ENCODE measurements at regions not wholly inside any gene's neighbourhood (a gene's known extent, or its start where the extent isn't known, plus 50 kb on each side); places are given as distances from the start of the nearest gene placed in this dataset.

DNA sequence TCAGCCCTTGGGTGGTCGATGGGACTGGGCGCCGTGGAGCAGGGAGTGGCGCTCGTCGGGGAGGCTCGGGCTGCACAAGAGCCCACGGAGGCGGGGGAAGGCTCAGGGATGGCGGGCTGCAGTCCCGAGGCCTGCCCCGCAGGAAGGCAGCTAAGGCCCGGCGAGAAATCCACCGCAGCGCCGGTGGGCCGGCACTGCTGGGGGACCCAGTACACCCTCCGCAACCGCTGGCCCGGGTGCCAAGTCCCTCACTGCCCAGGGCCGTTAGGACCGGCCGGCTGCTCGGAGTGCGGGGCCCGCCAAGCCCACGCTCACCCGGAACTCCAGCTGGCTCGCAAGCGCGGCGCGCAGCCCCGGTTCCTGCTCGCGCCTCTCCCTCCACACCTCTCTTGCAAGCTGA, 138.4 kb downstream of the BAMBI start:
- BruUV-seq (replicated peaks) = no TSS peak
- Histone ChIP-seq H4K20me1 (ENCODE audit: control insufficient read depth, insufficient read depth) (no peaks in the 10 kb centered on the region), H3K27me3 (replicated peaks in 1 of 2; ENCODE audit: control insufficient read depth in 2 of 2, insufficient read depth in 2 of 2, low read length in 1 of 2) (no peaks in the 10 kb centered on the region), H3K4me2 (ENCODE audit: control insufficient read depth, insufficient read depth) (no peak overlapping the region), H3K9ac (ENCODE audit: control insufficient read depth, insufficient read depth, low read length) (no peak overlapping the region), H3K9me3 (replicated peaks; ENCODE audit: control insufficient read depth, insufficient read depth, low read length) (no peaks in the 10 kb centered on the region), H3K27ac (ENCODE audit: control insufficient read depth, insufficient read depth) (no peak overlapping the region), H3K36me3 (ENCODE audit: control insufficient read depth in 2 of 2, insufficient read depth in 2 of 2, low read length in 1 of 2) (no peaks in the 10 kb centered on the region), H2AFZ (ENCODE audit: control insufficient read depth, low read depth, low read length) (no peak overlapping the region), H3K4me3 (no peak overlapping the region), H3K79me2 (ENCODE audit: control insufficient read depth, insufficient read depth, low read length) (no peaks in the 10 kb centered on the region), H3K4me1 (ENCODE audit: control insufficient read depth, insufficient read depth, low read length) (no peaks in the 10 kb centered on the region)
- POLR2A ChIA-PET = no interaction called here
- no peak for FAIRE-seq
- RAD21 ChIA-PET (ENCODE audit: unreplicated experiment) = no interaction called here
- DNase-seq (ENCODE audit: low read depth, low spot score) = no peak
- SMC1A ChIA-PET (ENCODE audit: uncharacterized antibody, unreplicated experiment) = no interaction called here
- no peak for ATAC-seq
- 90% methylated on average over 21 of the region's 37 CpGs for WGBS (ENCODE audit: insufficient coverage, insufficient replicate concordance, low lambda C conversion rate, missing lambda C conversion rate)
- intact Hi-C loops (cut with micrococcal nuclease; ENCODE audit: unreplicated experiment) = no loop called here
- in situ Hi-C loops (cut with MboI) = no loop called here
- CTCF ChIA-PET = no interaction called here
- TF ChIP-seq, protein P1, sequence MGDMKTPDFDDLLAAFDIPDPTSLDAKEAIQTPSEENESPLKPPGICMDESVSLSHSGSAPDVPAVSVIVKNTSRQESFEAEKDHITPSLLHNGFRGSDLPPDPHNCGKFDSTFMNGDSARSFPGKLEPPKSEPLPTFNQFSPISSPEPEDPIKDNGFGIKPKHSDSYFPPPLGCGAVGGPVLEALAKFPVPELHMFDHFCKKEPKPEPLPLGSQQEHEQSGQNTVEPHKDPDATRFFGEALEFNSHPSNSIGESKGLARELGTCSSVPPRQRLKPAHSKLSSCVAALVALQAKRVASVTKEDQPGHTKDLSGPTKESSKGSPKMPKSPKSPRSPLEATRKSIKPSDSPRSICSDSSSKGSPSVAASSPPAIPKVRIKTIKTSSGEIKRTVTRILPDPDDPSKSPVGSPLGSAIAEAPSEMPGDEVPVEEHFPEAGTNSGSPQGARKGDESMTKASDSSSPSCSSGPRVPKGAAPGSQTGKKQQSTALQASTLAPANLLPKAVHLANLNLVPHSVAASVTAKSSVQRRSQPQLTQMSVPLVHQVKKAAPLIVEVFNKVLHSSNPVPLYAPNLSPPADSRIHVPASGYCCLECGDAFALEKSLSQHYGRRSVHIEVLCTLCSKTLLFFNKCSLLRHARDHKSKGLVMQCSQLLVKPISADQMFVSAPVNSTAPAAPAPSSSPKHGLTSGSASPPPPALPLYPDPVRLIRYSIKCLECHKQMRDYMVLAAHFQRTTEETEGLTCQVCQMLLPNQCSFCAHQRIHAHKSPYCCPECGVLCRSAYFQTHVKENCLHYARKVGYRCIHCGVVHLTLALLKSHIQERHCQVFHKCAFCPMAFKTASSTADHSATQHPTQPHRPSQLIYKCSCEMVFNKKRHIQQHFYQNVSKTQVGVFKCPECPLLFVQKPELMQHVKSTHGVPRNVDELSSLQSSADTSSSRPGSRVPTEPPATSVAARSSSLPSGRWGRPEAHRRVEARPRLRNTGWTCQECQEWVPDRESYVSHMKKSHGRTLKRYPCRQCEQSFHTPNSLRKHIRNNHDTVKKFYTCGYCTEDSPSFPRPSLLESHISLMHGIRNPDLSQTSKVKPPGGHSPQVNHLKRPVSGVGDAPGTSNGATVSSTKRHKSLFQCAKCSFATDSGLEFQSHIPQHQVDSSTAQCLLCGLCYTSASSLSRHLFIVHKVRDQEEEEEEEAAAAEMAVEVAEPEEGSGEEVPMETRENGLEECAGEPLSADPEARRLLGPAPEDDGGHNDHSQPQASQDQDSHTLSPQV (IDR thresholded peaks at IDR 0.05) = no peak
- TF ChIP-seq, protein P2, sequence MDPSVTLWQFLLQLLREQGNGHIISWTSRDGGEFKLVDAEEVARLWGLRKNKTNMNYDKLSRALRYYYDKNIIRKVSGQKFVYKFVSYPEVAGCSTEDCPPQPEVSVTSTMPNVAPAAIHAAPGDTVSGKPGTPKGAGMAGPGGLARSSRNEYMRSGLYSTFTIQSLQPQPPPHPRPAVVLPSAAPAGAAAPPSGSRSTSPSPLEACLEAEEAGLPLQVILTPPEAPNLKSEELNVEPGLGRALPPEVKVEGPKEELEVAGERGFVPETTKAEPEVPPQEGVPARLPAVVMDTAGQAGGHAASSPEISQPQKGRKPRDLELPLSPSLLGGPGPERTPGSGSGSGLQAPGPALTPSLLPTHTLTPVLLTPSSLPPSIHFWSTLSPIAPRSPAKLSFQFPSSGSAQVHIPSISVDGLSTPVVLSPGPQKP (IDR thresholded peaks at IDR 0.05; ENCODE audit: low read depth, low read length) = no peak
- no peak for TF ChIP-seq NFYA (IDR thresholded peaks at IDR 0.05; ENCODE audit: borderline replicate concordance, low read depth, low read length)
- TF ChIP-seq PAX5 (IDR thresholded peaks at IDR 0.05; ENCODE audit: borderline replicate concordance, low read depth, low read length) = no peak
- TF ChIP-seq SMC3 (IDR thresholded peaks at IDR 0.05; ENCODE audit: borderline replicate concordance, low read length) = no peak
- TF ChIP-seq MEF2A (IDR thresholded peaks at IDR 0.05; ENCODE audit: insufficient read depth, low read depth, low read length) = no peak
- TF ChIP-seq POLR2AphosphoS5 (IDR thresholded peaks at IDR 0.05; ENCODE audit: low read length) = no peak
- no peak for TF ChIP-seq NR2C2 (IDR thresholded peaks at IDR 0.05; ENCODE audit: borderline replicate concordance, control insufficient read depth, insufficient read length, low read depth)
- no peak for TF ChIP-seq SMAD1 (IDR thresholded peaks at IDR 0.05; ENCODE audit: low read depth, partially characterized antibody)
- no peak for TF ChIP-seq EZH2 (IDR thresholded peaks at IDR 0.05; ENCODE audit: borderline replicate concordance, control insufficient read depth, low read depth, low read length)
- TF ChIP-seq CHD2 (IDR thresholded peaks at IDR 0.05; ENCODE audit: borderline replicate concordance, low read depth, low read length) = no peak
- TF ChIP-seq HCFC1 (IDR thresholded peaks at IDR 0.05; ENCODE audit: low read length) = no peak
- TF ChIP-seq PML (IDR thresholded peaks at IDR 0.05; ENCODE audit: low read length) = no peak

All from GM12878 (cell line).